Endometrial microvascular endothelial cells (primary cell): ENCODE measurements at regions not wholly inside any gene's neighbourhood (a gene's known extent, or its start where the extent isn't known, plus 50 kb on each side); places are given as distances from the start of the nearest gene placed in this dataset.
"Not testable (repeated sequence)": the region's sequence is repeated elsewhere in the genome, so short reads cannot be mapped to it uniquely, and the experiment has no call there.

Experiments
- in situ Hi-C: cut with HindIII; loops from 2 replicates; pipeline ENCODE4 v1.10.0; 2017; ENCODE audit warnings: low sequenced_read_pairs, low pct_unique_long_range_greater_than_20kb; ENCODE audit errors: inconsistent ontology term

GRCh38 chr10:78339251-78339650 is 305.6 kb downstream of the RPS24 start:
- in situ Hi-C loops: no loop called here

GRCh38 chr10:78341953-78342614 is 308.4 kb downstream of the RPS24 start:
- in situ Hi-C loops: no loop called here

GRCh38 chr10:78342827-78343653 is 309.4 kb downstream of the RPS24 start:
- in situ Hi-C loops: no loop called here

- in situ Hi-C loops: not testable (repeated sequence)
These were observed 310.6 kb downstream of the RPS24 start for GRCh38 chr10:78344257-78344656.

GRCh38 chr10:78345515-78345914 is 311.9 kb downstream of the RPS24 start:
- in situ Hi-C loops: not testable (repeated sequence)

DNA sequence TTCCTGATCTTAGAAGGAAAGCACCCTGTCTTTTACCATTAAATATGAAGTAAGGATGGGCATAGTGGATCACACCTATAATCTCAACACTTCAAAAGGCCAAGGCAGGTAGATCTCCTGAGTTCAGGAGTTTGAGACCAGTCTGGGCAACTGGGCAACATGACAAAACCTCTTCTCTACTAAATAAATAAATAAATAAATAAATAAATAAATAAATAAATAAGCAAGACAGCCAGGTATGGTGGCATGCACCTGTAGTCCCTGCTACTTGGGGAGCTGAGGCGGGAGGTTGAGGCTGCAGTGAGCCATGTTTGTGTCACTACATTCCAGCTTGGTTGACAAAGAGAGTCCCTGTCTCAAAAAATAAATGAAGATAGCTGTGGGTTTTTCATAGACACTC is 313.1 kb downstream of the RPS24 start:
- in situ Hi-C loops: no loop called here

DNA sequence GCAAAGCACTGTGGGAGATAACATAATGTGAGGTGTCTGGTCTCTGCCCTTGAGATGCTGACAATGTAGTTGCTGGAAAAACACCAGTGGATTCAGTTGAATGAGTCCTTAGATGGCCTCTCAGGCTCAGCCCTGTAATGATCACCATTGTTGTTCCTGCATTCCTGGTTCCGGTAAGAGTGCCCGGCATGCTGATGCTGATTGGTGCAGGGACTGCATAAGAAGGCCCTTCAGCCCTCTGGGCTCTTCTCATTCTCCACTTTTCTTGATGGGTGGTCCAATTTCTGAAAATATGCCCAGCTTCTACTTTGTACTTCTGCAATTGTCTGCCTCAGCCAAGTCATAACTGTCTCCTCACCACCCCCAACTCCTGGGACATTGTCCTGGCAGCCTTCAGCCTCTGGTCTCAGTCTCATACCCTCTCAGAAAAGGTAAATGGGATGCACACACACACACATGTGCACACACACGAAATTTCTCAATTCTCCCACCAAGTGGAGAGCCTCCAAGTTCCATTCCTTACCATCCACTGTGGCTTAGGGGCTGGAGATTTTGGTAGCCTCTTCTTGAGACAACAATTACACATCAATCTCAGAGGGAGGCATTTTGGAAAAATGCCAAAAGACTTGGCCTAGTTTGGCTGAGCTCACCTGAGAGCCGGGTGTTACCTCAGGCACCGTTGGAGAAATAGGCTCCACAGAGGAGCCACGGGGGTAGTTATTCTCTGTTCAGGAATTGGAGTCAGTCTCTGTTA is 314.9 kb downstream of the RPS24 start:
- in situ Hi-C loops: no loop called here

GRCh38 chr10:78349165-78349516 is 315.5 kb downstream of the RPS24 start:
- in situ Hi-C loops: no loop called here

GRCh38 chr10:78349911-78350663 is 316.4 kb downstream of the RPS24 start:
- in situ Hi-C loops: no loop called here

- in situ Hi-C loops: no loop called here
These were observed 317.6 kb downstream of the RPS24 start for GRCh38 chr10:78351283-78351682.

- in situ Hi-C loops: no loop called here
These were observed 318.1 kb downstream of the RPS24 start for GRCh38 chr10:78351809-78352208.

DNA sequence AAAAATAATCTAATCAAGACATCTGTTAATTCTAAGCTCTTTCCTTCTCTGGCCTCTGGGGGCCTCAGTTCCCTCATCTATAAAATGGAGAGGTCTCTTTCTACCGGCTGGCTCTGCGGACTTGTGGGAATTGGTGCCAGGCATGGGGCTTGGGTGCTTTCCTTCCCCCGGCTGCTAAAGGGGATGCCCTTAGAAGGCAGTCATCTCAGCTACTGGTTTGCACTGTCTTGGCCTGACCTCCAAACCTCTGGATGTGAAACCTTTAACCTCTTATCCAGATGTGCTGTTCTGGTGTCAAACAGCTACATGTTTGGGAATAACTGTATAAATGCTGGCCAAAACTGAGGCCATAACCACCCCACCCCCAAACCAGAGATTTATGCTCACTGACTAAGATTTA is 320.0 kb downstream of the RPS24 start:
- in situ Hi-C loops: no loop called here

- in situ Hi-C loops: no loop called here
These were observed 320.4 kb downstream of the RPS24 start for GRCh38 chr10:78354101-78354500.

DNA sequence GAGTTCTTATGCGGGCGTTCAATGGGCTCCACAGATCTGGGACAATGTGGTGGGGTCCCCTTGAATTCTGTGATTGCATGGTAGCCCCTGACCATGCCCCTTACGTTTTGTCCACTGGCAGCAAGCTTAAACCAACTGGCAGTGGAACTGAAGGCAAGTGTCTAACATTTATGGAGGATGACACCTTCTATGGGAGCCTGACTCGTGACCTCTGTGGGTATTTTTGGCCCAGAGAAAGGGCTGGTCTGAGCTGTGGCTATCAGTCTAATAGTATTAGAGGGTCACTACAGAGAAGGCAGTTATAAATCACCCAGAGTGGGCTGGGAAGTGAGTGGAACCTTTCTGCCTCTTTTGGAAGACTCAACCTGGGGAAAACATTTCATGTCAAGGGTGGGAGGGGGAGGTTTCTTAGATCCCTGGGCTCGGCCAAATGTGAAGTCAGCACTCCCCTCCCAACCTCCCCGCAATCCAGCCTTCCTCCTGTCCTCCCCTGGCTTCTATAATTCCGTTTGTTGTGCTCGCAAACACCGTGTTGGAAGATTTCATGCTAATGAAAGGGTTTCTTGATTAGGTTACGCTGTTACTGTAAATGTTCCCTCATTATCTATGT is 322.7 kb downstream of the RPS24 start:
- in situ Hi-C loops: no loop called here

DNA sequence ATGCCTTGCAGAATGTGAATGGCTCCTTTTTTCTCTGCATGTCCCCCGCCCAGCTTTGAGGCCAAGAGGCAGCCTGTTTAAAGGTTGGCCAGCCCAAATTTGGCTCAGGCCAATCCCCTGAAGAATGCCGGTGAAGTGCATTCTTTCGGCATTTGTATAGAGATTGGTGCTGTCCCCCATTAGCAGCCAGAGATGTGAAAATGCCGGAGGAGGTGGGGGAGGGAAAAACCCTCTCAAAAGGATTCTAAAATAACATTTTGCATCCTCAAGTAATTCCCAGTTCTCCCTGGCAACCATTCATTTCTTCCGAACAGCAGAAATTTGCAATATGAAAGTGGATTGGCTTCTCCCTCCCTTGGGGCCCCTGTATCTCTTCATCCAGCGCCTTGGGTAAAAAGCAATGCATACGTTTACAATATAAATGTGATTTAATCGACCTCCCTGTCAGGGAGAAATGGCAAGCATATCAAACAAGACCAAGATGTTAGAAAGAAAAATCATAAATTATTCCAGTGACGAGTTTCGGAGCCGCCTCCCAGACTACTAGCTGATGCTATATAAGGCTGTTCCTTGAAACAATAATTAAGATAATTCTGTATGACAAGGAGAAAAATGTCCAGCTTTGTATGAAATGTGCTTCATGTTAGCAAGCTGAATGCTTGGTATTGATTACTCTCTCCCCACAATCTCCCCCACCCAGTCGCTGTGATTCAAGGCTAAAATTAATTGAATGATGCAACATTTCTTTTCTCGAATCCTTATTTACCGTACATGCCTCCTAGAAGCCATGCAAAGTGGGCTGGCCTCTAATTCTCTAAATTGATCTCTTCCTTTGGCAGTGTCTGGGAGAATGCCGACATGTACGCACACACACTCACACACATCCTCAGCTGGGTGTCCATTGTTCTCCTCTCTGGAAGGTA is 323.7 kb downstream of the RPS24 start:
- in situ Hi-C loops: no loop called here

- in situ Hi-C loops: no loop called here
These were observed 324.7 kb downstream of the RPS24 start for GRCh38 chr10:78358351-78358750.

DNA sequence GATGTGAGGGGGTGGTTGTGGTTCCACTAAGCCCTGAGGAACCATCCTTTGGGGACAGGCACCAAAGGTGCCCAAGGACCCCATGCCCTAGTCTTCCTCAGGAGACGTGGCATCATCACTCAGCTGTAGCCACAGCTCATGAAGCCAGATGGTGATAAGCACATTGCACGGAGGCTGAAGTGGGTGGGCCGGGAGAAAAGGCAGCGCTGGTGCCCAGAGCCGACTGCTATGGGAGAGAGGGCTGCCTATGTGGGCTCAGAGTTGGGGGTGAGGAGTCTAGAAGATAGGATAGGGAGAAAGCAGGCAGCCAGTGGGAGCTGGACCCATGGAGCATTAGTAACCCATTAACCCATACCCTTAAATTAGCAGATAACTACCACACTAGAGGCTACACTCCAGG is 325.3 kb downstream of the RPS24 start:
- in situ Hi-C loops: no loop called here

- in situ Hi-C loops: no loop called here
These were observed 326.0 kb downstream of the RPS24 start for GRCh38 chr10:78359640-78360091.
